HG03442 (cell line): ENCODE measurements at regions not wholly inside any gene's neighbourhood (a gene's known extent, or its start where the extent isn't known, plus 50 kb on each side); places are given as distances from the start of the nearest gene placed in this dataset.
"Not testable (repeated sequence)": the region's sequence is repeated elsewhere in the genome, so short reads cannot be mapped to it uniquely, and the experiment has no call there.

Experiments used
- ATAC-seq: cut with Tn5 transposase; IDR thresholded peaks from one replicate; pipeline ENCODE4 v1.9.1; 2021; ENCODE audit warnings: mild to moderate bottlenecking, moderate library complexity; ENCODE audit not compliant: unreplicated experiment

DNA sequence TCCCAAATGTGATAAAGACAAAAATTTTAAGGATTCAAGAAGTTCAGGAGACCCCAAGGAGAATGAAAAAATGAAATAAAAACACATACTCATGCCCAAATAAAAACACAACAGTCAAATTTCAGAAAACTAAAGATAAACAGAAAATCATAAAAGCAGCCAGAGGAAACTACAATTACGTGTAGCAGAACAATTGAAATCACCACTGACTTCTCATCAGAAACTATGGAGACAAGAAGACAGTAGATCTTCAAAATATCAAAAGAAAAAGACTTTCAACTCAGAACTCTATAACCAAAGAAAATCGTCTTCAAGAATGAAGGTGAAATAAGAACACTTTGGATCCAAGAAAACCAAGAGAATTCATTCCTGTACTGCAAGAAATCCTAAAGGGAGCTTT lies 54.9 kb downstream of the DIO3 start:
- ATAC-seq = no peak

DNA sequence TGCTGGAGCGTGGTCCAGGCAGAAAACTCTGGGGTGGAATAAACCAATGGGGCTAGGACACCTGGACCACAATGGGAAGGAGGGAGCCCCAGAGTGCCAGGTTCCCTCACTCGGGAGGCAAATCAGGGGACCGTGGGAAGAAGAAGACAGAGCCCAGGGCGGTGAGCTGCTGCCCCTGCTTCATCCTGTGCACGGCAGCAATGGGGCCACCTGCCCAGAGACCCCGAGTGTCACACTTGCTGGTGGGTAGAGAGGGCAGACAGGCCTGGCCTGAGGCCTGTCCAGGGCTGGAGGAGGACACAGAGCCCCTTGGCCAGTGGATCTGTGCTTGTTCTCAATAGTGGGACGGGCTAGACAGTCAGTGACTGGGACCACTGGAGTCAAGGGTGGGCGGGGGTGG lies 58.2 kb downstream of the DIO3 start:
- ATAC-seq = no peak

DNA sequence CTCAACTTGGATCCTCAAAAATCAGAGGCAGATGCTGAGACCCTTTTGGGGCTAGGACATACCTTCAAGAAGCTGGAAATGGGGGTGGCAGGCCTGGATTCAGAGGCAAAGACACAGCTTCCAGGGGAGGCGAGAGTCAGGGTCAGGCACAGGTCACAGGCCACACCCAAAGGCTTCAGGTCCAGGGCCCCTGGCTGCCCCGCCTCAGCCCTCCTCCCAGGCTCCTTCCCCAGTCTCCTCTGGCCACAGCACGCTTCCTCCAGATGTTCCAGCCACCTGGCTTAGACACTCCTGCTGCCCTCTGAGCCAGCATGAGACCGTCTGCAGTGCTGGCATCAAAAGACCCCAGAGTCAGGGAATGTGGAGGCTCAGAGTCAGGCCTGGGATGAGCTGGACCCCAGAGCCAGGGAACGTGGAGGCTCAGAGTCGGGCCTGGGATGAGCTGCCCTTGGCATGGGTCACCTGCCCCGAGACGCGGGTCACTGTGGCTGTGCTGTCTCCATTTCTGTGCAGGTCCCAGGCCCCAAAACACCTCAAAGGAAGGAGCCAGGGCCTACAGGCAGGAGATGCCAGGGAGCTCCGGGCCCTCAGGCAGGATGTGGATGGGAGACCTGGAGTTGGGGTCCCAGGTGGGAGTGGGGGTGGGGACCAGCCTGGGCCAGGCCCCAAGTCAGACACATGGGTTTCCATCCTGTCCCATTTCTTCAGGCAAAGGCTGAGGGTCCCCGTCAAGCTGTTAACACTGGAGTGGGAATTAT lies 58.9 kb downstream of the DIO3 start:
- no peak for ATAC-seq

DNA sequence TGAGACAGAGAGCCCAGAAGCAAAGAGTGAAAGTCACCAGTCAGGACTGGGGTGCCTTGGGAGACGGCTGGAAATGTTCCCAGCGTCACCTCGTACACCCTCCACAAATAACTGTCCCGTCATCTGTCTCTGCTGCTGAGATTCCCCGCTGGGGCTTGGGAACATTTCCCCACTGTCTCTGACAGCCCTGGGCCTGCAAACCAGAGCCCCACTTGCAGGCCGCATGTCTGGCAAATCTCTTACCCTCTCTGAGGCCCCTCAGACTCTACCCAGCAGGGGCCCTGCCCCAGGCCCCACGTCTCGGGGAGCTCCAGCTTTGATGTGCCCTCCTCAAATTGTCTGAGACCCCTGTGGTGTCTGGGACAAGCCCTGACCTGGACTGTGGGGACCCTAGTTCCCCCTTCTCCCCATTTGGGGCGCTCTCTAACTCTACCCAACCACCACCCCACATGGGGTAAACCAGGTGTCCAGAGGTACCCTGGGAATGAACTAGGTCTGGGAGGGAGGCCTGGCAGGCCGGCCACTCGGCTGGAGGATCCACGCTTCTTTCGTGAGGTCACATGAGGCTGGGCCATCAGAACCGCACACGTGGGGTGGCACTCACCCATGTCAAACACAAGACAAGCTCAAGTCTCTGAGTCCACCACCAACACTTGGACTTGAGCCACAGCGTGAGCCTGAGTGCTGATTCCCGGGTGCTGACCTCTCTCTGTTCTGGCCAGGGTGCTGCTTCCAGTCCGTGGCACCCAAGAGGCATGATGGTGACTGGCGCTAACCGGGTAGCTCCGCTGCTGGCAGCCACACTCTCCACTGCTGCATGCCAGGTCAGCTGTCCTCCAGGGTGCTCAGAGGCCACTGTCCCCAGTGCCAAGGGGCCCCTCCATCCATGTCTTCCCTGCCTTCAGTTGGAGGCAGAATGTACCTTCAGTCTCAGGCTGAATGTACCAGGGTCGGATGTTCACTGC lies 59.8 kb downstream of the DIO3 start:
- ATAC-seq = no peak

DNA sequence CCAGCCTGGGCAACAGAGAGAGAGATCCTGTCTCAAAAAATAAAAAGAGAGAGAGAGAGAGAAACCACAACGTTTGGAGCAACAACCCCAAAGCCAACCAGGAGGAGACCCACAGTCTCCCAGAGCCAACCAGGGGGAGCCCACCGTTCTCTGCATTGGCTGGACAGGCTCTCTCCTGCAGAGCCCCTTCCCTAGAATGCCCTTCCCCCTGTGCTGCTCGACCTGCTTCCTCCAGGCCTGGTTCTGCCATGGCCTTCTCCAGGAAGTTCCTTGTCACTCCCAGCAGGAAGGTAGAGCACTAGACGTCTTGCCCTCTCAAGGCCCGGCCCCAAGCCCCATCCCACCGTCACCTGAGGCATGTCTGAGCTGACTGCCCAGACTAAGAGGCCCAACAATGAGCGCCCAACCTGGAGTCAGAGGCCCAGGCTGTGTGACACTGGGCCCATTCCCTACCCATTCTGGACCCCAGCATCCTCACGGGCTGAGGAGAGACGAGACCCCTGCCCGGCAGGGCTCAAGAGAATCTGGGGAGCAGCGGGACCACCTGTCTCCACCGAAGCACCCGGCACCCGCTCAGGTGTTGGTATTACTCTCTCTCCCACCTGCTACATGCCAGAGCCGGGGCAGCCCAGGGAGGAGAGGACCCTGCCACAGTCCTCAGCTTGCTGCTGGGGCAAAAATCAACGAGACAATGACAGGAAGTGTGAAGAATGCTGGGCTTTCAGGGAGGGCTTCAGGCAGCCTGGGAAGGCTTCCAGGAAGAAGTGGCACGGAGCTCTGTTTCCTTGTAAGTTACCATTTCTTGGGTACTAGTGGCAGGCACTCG lies 61.2 kb downstream of the DIO3 start:
- no peak for ATAC-seq

DNA sequence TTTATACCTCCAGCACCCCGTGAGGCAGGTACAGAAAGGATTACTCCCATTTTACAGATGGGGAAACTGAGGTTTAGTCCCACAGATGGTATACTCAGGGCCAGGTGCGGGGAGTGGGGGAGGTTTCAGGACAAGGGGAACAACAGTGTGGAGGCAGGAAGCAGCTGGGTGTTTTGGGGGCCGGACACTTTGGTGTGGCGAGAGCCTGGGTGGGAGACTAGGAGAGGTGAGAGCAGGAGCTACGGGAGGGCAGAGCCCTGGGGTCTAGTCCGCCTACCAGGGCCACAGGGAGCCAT lies 61.7 kb downstream of the DIO3 start:
- no peak for ATAC-seq

DNA sequence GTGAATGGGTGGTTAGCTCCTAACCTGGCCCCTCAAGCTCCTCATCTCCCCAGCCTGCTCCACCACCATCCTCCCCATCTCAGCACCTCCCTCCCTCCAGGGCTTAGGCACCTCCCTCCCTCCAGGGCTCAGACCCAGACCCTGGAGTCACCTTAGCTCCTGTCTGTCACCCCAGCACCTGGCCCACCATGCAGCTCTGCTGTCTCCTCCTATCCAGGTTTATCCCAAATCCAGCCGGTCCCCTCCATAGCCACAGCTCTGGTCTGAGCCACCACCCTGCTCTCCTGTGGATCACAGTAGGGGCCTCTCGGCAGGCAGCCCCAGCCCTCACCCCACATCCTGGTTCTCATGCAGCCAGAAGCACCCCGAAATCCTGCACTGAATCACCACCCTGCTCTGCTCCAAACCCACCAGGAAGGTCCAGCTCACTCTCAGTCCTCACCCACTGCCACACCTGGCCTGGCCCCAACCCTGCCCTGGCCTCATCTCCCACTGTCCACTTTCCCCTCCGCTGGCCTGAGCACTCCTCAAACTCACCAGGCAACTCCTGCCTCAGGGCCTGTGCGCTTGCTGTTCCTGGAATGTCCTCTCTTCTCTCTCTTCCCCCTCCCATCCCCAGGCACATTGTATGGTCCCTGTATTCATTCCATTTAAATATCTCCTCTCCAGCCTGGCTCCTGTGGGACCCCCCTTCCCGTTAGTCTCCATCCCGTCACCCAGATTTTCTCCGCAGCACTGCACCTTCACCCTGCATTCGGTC lies 62.6 kb downstream of the DIO3 start:
- ATAC-seq = no peak

DNA sequence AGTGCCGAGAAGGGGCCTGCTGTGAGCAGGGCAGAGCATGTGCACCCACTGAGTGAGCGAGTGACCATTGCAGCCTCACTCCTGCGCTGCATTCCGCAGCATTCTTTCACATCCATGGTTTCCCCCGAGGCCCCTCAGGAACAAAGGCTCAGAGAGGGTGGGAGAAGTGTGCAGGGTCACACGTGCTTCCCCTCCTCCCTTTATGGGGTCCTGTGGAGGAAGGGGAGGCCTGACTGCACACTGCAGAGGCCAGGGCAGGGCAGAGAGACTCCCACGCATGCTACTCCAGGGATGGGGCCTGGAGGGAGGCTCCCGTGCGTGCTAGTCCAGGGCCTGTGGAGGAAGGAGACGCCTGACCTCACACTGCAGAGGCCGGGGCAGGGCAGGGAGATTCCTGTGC lies 63.2 kb downstream of the DIO3 start:
- ATAC-seq = no peak

DNA sequence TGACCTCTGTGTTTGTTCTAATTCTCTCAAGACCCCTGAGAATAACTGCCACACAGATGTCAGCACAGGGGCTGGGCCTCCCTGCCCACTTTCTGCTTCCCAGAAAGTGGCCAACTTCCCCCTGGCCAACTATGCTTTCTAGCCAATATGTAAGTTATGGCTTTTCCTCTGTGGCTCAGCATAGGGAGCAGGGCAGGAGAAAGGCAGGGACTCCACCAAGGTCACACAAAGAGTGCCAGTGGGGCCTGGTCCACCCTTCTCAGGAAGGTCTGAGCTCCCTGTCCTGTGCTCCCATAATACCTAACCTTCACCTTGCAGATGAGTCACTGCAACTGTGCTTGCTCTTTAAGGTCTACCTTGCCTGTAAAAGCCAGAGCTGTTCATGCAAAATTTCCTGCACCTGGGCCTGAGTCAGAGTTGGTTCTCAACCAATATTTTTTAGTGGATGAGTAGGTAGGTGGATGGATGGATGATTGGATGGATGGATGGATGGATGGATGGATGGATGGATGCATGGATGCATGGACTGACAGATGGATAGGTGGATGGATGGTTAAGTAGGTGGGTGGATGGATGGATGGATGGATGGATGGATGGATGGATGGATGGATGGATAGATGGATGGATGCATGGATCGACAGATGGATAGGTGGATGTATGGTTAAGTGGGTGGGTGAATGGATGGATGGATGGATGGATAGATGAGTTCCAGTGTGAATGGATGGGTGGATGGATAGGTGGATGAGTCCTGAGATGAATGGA lies 64.2 kb downstream of the DIO3 start:
- ATAC-seq = no peak

DNA sequence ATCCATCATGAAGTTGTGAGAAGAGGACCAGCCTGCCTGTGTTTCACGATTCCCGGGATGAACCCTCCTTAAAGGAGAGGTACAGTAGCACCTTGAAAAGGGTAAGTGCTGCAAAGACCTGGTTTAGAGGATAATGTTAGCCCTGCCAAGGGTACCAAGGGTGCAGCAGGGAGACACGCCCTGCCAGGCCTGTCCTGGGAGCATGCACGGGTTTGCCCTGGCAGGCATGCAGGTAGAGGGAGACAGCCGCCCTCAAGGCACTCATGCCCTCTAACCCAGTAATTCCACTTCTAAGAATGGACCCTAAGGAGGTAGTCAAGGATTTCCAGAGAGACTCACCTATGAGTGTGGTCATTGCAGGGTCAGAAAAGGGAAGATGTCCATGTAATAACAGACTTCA lies 65.0 kb downstream of the DIO3 start:
- no peak for ATAC-seq

DNA sequence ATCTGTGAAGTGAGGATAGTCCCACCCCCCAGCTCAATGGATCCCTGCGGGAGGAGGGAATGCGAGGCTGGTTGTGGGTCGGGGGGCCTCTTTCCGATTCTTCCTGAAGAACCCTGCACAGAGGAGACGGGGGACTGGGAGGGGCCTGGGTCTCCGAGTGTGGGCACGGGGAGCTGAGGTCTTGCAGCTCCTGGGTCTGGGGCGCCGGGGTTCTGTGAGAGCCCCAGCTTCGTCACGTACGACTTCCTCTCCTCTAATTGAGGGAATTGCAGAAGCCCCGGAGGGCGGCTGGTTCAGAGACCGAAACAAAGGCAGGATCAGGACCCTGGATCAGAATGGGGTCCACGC lies 66.6 kb downstream of the DIO3 start:
- no peak for ATAC-seq

DNA sequence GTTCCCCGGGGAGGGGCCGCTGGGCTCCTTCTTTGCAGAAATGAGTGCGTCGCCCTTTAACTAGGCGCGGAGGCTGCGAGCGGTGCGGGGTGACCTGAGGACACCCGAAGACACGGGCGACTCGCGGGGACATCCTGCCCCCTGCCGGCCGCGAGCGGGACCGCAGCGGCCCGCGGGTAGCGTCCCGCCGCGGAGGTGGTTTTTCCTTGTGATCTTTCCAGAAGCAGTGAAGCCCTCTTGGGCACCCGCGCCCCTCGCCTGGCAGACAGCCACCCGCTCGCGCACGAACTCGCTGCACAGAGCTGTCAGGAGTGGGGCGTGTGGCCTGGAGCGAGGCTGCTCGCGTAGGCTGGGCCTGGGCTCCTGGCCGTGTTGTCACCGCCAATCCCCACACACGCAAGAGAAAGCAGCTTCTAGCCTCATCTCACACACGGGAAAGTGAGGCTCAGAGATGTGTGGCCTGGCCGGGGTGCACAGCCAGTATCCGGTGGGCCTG lies 67.2 kb downstream of the DIO3 start:
- peak; percentile 71 for ATAC-seq

DNA sequence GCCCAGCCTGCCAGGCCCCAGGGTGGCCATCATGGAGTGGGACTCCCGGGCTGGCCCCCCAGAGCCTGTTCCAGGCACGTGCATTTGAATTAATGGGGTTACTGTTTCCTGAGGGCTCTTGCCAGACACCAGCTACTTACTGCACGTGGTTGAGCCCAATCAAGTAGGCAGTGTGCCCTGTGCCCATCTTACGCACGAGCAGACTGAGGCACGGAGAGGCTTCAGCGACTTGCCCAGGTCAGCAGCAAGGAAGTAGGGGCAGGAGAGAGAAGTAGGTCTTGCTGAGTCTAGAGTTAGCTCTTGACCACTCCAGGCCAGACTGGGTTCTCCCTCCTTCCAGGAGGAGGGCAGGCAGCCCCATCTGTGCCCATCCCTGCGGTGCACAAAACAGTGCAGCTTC lies 67.7 kb downstream of the DIO3 start:
- ATAC-seq = no peak

DNA sequence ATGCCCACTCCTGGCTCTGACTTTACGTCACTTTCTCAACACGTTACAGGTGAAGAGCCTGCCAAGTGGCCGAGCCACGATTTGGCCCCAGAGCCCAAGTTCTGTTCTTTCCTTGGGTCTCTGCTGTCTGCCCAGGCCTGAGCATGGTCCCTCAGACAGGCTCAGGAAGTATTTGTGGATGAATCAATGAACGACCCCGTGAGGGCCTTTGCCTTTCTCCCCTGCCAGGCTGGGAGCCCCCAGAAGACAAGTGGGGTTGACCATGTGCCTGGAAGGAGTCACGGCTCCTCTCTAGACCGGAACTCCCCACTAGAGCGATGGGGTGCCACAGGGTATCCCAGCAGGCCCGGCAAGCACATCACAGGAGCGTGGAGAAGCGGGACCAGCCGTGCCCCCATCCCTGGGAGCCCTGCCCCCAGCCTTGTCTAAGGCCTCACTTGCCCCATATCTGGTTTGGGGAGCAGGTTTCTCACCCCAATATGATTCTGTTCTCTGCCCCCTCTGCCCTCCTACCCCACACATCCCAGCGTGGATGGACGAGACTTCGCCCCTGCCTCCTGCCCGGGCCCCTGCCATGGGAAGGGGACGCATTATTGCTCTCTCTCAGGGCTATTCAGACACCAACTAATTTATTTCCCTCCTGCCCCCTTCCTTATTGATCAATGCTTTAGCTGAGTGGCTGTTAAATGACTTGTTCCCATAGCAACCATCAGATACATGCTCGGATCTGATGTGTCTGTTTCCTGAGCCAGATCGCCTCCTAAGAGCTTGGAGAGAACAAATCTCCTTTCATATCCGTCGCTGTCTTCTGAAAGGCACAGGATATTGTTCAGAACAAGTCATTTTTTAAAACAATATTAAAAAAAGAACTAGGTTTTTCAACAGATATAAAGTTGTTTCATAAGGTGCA lies 69.0 kb downstream of the DIO3 start:
- ATAC-seq = no peak

DNA sequence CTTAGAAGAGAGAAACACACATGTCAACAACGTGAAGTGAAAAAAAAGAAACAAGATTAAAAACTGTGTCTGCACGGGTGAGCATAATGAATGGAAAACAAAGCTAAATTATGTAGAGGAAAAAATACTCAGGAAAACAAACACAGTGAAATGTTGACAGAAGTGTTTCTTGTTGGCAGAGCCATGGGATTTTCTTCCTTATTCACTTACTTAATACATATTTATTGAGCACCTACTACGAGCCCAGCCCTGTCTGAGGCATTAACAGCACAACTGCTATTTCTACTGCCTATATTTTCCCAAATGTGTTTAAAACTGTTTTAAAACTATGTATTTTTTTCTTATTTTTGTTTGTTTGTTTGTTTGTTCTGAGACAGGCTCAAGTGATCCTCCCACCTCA lies 69.9 kb downstream of the DIO3 start:
- ATAC-seq = no peak

DNA sequence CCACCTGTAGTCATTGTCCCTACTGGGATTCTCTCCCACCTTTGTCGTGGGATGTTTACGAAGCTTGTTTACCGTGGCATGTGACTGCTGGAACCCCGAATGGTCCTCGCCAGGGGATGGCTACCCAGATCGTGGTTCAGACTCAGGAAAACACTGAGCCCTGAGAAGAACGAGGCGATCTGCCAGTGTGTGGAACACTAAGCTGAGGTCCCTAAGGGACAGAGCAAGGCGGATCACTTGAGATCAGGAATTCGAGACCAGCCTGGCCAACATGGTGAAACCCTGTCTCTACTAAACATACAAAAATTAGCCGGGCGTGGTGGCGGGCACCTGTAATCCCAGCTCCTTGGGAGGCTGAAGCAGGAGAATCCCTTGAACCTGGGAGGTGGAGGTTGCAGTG lies 70.7 kb downstream of the DIO3 start:
- not testable (repeated sequence) for ATAC-seq

DNA sequence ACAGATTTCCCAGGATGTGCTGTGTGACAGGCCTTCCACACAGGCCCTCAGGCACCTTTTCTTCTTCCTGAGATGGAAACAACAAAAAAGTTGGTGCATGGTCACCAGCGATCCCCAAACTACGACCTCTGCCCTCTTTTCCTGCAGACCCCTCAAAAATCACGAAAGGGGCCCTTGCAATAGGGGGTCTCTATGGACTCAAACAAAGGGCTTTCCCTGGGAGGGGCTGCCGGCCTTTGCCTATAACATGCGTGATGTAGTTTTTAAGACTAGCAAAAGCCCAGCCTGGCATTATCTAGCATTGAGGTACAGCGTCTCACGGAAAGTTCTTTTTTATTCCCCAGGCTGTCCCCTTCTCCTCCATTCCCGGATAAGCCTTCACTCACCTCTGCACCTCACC lies 71.2 kb downstream of the DIO3 start:
- no peak for ATAC-seq

DNA sequence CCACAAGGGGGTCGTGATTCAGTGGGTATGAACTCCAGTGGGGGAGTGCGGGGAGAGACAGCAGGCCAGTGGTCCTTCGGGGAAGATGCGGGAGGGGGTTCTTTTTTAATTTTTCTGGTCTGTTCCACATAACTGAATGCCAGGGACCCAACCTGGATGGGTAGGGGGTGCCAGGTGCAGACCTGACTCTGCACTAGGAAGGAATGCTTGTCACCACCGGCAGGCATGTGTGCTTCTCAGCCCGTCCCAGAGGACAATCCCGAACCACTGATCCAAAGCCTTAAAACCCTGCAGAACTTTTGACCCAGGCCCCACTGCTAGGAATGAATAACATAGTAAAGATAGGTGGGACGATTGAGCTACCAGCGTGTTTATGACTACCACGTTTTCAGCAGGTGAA lies 72.0 kb downstream of the DIO3 start:
- ATAC-seq = no peak
